ENCODE measurements at regions not wholly inside any gene's neighbourhood (a gene's known extent, or its start where the extent isn't known, plus 50 kb on each side); places are given as distances from the start of the nearest gene placed in this dataset.

- TF ChIP-seq CTCF (conservative IDR thresholded peaks at IDR 0.05 in 1 of 2, IDR thresholded peaks at IDR 0.05 in 1 of 2; ENCODE audit: low read depth in 1 of 2, low read length in 2 of 2): no peak
- TF ChIP-seq EZH2 (IDR thresholded peaks at IDR 0.05; ENCODE audit: low read length, missing control alignments): no peak
These were observed 86.7 kb upstream of the IL6 start for GRCh38 chr7:22640269-22640668.
